Stimulated activated CD8-positive, alpha-beta memory T cell treated with anti-CD3 and anti-CD28 coated beads, Interleukin-4, amount 100 ng/mL, for 1 hour (primary cell): ENCODE measurements at regions not wholly inside any gene's neighbourhood (a gene's known extent, or its start where the extent isn't known, plus 50 kb on each side); places are given as distances from the start of the nearest gene placed in this dataset.
"Not testable (repeated sequence)": the region's sequence is repeated elsewhere in the genome, so short reads cannot be mapped to it uniquely, and the experiment has no call there.

Experiments used
- DNase-seq, 2 donors: peaks; one replicate each; pipeline ENCODE4 v3.0.0-alpha.2; 2020; ENCODE audit warnings: low read depth in 2 of 2, low spot score in 1 of 2

GRCh38 chr2:210955591-210955990 lies 399.2 kb downstream of the CPS1 start:
- DNase-seq = no peak

- no peak for DNase-seq
These were observed 399.7 kb downstream of the CPS1 start for GRCh38 chr2:210956101-210956500.

- no peak for DNase-seq
These were observed 404.9 kb downstream of the CPS1 start for GRCh38 chr2:210961249-210961648.

- DNase-seq = no peak
These were observed 407.0 kb downstream of the CPS1 start for GRCh38 chr2:210963386-210963785.

- DNase-seq = no peak
These were observed 407.9 kb downstream of the CPS1 start for GRCh38 chr2:210964141-210964764.

GRCh38 chr2:210965472-210965871 lies 409.1 kb downstream of the CPS1 start:
- no peak for DNase-seq

GRCh38 chr2:210966330-210966729 lies 409.9 kb downstream of the CPS1 start:
- DNase-seq = no peak

GRCh38 chr2:210971431-210971830 lies 415.0 kb downstream of the CPS1 start:
- DNase-seq = no peak

GRCh38 chr2:210986806-210987205 lies 430.4 kb downstream of the CPS1 start:
- not testable (repeated sequence) for DNase-seq

- no peak for DNase-seq
These were observed 434.7 kb downstream of the CPS1 start for GRCh38 chr2:210991107-210991506.

GRCh38 chr2:210994104-210994503 lies 437.7 kb downstream of the CPS1 start:
- no peak for DNase-seq

GRCh38 chr2:210997373-210997772 lies 441.0 kb downstream of the CPS1 start:
- no peak for DNase-seq

- no peak for DNase-seq
These were observed 441.9 kb downstream of the CPS1 start for GRCh38 chr2:210998334-210998733.

GRCh38 chr2:211014376-211014775 lies 458.0 kb downstream of the CPS1 start:
- no peak for DNase-seq

- no peak for DNase-seq
These were observed 458.5 kb downstream of the CPS1 start for GRCh38 chr2:211014906-211015305.

GRCh38 chr2:211025089-211025488 lies 468.7 kb downstream of the CPS1 start:
- DNase-seq = not testable (repeated sequence)

GRCh38 chr2:211026109-211026508 lies 469.7 kb downstream of the CPS1 start:
- no peak for DNase-seq

- no peak for DNase-seq
These were observed 471.6 kb downstream of the CPS1 start for GRCh38 chr2:211027976-211028375.

GRCh38 chr2:211033765-211034164 lies 477.4 kb downstream of the CPS1 start:
- DNase-seq = no peak

- DNase-seq = no peak
These were observed 479.3 kb downstream of the CPS1 start for GRCh38 chr2:211035548-211036185.

- no peak for DNase-seq
These were observed 488.6 kb downstream of the CPS1 start for GRCh38 chr2:211045025-211045424.

- no peak for DNase-seq
These were observed 493.1 kb downstream of the CPS1 start for GRCh38 chr2:211049321-211050018.
